HepG2 (cell line): ENCODE measurements at regions not wholly inside any gene's neighbourhood (a gene's known extent, or its start where the extent isn't known, plus 50 kb on each side); places are given as distances from the start of the nearest gene placed in this dataset.

ENCODE experiments used
- ATAC-seq: fragments of 200-7000 bp; cut with Tn5 transposase; 3 replicates; pipeline ENCODE4 v1.9.1; 2020; ENCODE audit warnings: mild to moderate bottlenecking, moderate library complexity
- BruUV-seq: library from RNA; stranded (reverse); fragments of 400-500 nt; replicated peaks from 2 replicates; lab custom pipeline; 2021; lab: Mats Ljungman, UMichigan
- CTCF ChIA-PET: fragments of 300-600 bp; formaldehyde crosslinking; extraction: SDS; loops from one replicate; lab custom pipeline; 2021; ENCODE audit warnings: low total read pairs, inconsistent platforms, low intra/inter-chr PET ratio; lab: Yijun Ruan, JAX
- POLR2A ChIA-PET: fragments of 350-600 bp; sonication (Branson Sonifier 250); formaldehyde crosslinking; loops from one replicate; lab custom pipeline; 2020; ENCODE audit warnings: antibody characterized with exemption, inconsistent platforms; lab: Yijun Ruan, JAX
- DNase-seq: peaks from one replicate; pipeline ENCODE4 v3.0.0-alpha.2; 2015; ENCODE audit warnings: low spot score
- FAIRE-seq: peaks from 3 replicates; lab custom pipeline; 2011; peaks lifted over from hg19 to GRCh38; lab: Jason Lieb, UNC
- H2AFZ ChIP-seq: one replicate; pipeline ENCODE4 v1.6.1; 2011; ENCODE audit warnings: low read length, inconsistent platforms
- H3K27ac ChIP-seq: fragments of 300-600 bp; 3 replicates; pipeline ENCODE4 v1.8.0; 2011; ENCODE audit warnings: mixed run types, mild to moderate bottlenecking, mixed read lengths, low read length, inconsistent platforms; ENCODE audit not compliant: insufficient read depth; ENCODE audit errors: extremely low read length
- H3K27me3 ChIP-seq, 2 experiments: fragments of 200-600 bp in 1 of 2; 2 replicates in 1 of 2; 3 replicates in 1 of 2; pipeline versions ENCODE4 v1.6.0 to v1.8.0; 2011; ENCODE audit warnings: low read length in 2 of 2, mild to moderate bottlenecking in 2 of 2, moderate library complexity in 2 of 2, inconsistent platforms in 1 of 2; ENCODE audit not compliant: insufficient read depth in 2 of 2, control insufficient read depth in 1 of 2
- H3K36me3 ChIP-seq, 2 experiments: fragments of 200-600 bp in 1 of 2; replicated peaks in 1 of 2; 2 replicates in 1 of 2; 3 replicates in 1 of 2; pipeline versions ENCODE4 v1.5.1 to v1.8.0; 2011; ENCODE audit warnings: low read length in 2 of 2, inconsistent platforms in 1 of 2; ENCODE audit not compliant: insufficient read depth in 2 of 2, control insufficient read depth in 1 of 2
- H3K4me1 ChIP-seq: 2 replicates; pipeline ENCODE4 v1.5.1; 2012; ENCODE audit warnings: low read length, inconsistent platforms; ENCODE audit not compliant: insufficient read depth
- H3K4me2 ChIP-seq: 2 replicates; pipeline ENCODE4 v1.6.0; 2011; ENCODE audit warnings: low read depth, low read length, inconsistent platforms
- H3K4me3 ChIP-seq, 3 experiments: fragments of 200-600 bp in 1 of 3; sonication (generic), shearing (Covaris generic) in 1 of 3; replicated peaks in 1 of 3; 2 replicates each; pipeline ENCODE4 v1.5.1; 2011 to 2016; ENCODE audit warnings: low read length in 3 of 3, inconsistent platforms in 2 of 3, low read depth in 2 of 3, mild to moderate bottlenecking in 2 of 3, control low read depth in 1 of 3, mixed read lengths in 1 of 3; ENCODE audit not compliant: insufficient read depth in 1 of 3
- H3K79me2 ChIP-seq: one replicate; pipeline ENCODE4 v1.6.1; 2011; ENCODE audit warnings: low read length, inconsistent platforms; ENCODE audit not compliant: insufficient read depth
- H3K9ac ChIP-seq: 2 replicates; pipeline ENCODE4 v1.6.0; 2011; ENCODE audit warnings: mild to moderate bottlenecking, low read depth, low read length, inconsistent platforms; ENCODE audit not compliant: insufficient read depth
- H3K9me3 ChIP-seq: 2 replicates; pipeline ENCODE4 v1.5.1; 2012; ENCODE audit warnings: mild to moderate bottlenecking, low read length
- H4K20me1 ChIP-seq: 2 replicates; pipeline ENCODE4 v1.6.0; 2011; ENCODE audit warnings: inconsistent platforms, mild to moderate bottlenecking, low read length, moderate library complexity; ENCODE audit not compliant: insufficient read depth
- GZF1 ChIP-seq: sonication (generic); formaldehyde crosslinking; IDR thresholded peaks from 2 replicates; pipeline ENCODE4 v1.5.1; 2020; ENCODE audit warnings: mild to moderate bottlenecking, missing genetic modification reagents
- KLF6 ChIP-seq: IDR thresholded peaks from 2 replicates; pipeline ENCODE4 v1.8.0; 2016; ENCODE audit warnings: missing biosample characterization, missing genetic modification reagents
- NFE2L2 ChIP-seq: fragments of 150-350 bp; IDR thresholded peaks from 2 replicates; pipeline ENCODE4 v1.6.1; 2014; ENCODE audit warnings: low read length
- REL ChIP-seq: sonication (generic); formaldehyde crosslinking; conservative IDR thresholded peaks from 2 replicates; pipeline ENCODE4 v1.8.0; 2022; ENCODE audit warnings: mild to moderate bottlenecking, missing genetic modification reagents, moderate library complexity
- RFX5 ChIP-seq: IDR thresholded peaks from 2 replicates; pipeline ENCODE4 v1.6.1; 2011; ENCODE audit warnings: low read depth, low read length, improper control_type of control experiment
- SSRP1 ChIP-seq: IDR thresholded peaks from 2 replicates; pipeline ENCODE4 v1.6.1; 2016; ENCODE audit warnings: control low read depth
- TCF12 ChIP-seq, 2 experiments: fragments of 450-650 bp in 1 of 2; sonication (generic) in 1 of 2; formaldehyde crosslinking in 1 of 2; IDR thresholded peaks; 2 replicates each; pipeline versions ENCODE4 v1.6.1 to v1.8.0; 2017 to 2022; ENCODE audit warnings: antibody characterized with exemption in 1 of 2, mild to moderate bottlenecking in 1 of 2, missing genetic modification reagents in 1 of 2, moderate library complexity in 1 of 2
- ZFP82 ChIP-seq: sonication (generic); formaldehyde crosslinking; IDR thresholded peaks from 2 replicates; pipeline ENCODE4 v1.5.1; 2020; ENCODE audit warnings: mild to moderate bottlenecking, missing genetic modification reagents, borderline replicate concordance
- ZNF598 ChIP-seq: sonication (generic); formaldehyde crosslinking; IDR thresholded peaks from 2 replicates; pipeline ENCODE4 v1.5.1; 2020; ENCODE audit warnings: mild to moderate bottlenecking, missing genetic modification reagents, borderline replicate concordance
- ZNF782 ChIP-seq: sonication (generic); formaldehyde crosslinking; IDR thresholded peaks from 2 replicates; pipeline ENCODE4 v1.4.0; 2020; ENCODE audit warnings: missing genetic modification reagents, mild to moderate bottlenecking, borderline replicate concordance
- ZNF839 ChIP-seq: sonication (generic); formaldehyde crosslinking; IDR thresholded peaks from 2 replicates; pipeline ENCODE4 v1.4.0; 2020; ENCODE audit warnings: missing genetic modification reagents, mild to moderate bottlenecking, borderline replicate concordance
- WGBS: methylation state at CpG from one replicate; pipeline ENCODE4 v1.1.6; 2017; ENCODE audit warnings: low lambda C conversion rate; 5-methylcytosine and 5-hydroxymethylcytosine counted together
- in situ Hi-C: cut with HindIII; loops from 2 replicates; pipeline ENCODE4 v1.10.0; 2017; ENCODE audit warnings: low pct_unique_long_range_greater_than_20kb; ENCODE audit not compliant: extremely low pct_ligation_motif_present
- intact Hi-C: fragments of 100-400 bp; cut with micrococcal nuclease; formaldehyde crosslinking; loops from one replicate; pipeline ENCODE4 v1.10.0; 2022; ENCODE audit not compliant: unreplicated experiment
- TF ChIP-seq, protein P1 (sequence below): sonication (generic); formaldehyde crosslinking; IDR thresholded peaks from 2 replicates; pipeline ENCODE4 v1.8.0; 2022; ENCODE audit warnings: missing genetic modification reagents, low read depth, mild to moderate bottlenecking, borderline replicate concordance
- TF ChIP-seq, protein P2 (sequence below): sonication (generic); formaldehyde crosslinking; IDR thresholded peaks from 2 replicates; pipeline ENCODE4 v1.4.0; 2020; ENCODE audit warnings: missing genetic modification reagents
- TF ChIP-seq, protein P3 (sequence below): sonication (generic); formaldehyde crosslinking; IDR thresholded peaks from 2 replicates; pipeline ENCODE4 v1.4.0; 2020; ENCODE audit warnings: missing genetic modification reagents, borderline replicate concordance
- TF ChIP-seq, protein P4 (sequence below): sonication (generic); formaldehyde crosslinking; IDR thresholded peaks from 2 replicates; pipeline ENCODE4 v1.5.0; 2020; ENCODE audit warnings: mild to moderate bottlenecking, missing genetic modification reagents
- TF ChIP-seq, protein P5 (sequence below): IDR thresholded peaks from 2 replicates; pipeline ENCODE4 v1.6.1; 2016; ENCODE audit warnings: low read depth, control low read depth

DNA sequence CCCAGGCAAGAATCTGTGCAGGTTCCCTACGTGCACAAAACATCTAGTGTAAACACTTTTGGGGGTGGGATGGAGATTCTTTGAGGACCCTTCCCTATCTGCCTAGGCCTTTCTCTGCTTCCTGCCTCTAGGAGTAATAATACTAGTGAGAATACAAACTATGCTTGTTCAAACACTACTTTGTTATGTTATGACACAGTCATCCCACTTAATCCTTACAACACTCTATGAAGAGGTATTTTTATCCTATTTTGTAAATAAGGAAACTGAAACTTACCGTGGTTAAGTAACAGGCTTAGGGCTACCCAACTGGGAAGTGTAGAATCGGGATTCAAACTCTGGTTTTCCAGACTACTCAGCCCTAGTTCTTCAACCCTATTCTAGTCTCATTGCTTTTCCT lies 96.5 kb downstream of the KCNA5 start:
- 2% methylated on average over 3 of the region's 3 CpGs for WGBS
- intact Hi-C loops = no loop called here
- BruUV-seq = no TSS peak
- no peak for TF ChIP-seq KLF6
- TF ChIP-seq RFX5 = no peak
- TF ChIP-seq REL (CRISPR knock-in tag) = no peak
- no peak for TF ChIP-seq NFE2L2
- TF ChIP-seq ZNF782 (CRISPR knock-in tag) = no peak
- no peak for TF ChIP-seq TCF12 (IDR thresholded peaks at IDR 0.05)
- TF ChIP-seq TCF12 (CRISPR knock-in tag; IDR thresholded peaks at IDR 0.05) = no peak
- TF ChIP-seq, protein P1, sequence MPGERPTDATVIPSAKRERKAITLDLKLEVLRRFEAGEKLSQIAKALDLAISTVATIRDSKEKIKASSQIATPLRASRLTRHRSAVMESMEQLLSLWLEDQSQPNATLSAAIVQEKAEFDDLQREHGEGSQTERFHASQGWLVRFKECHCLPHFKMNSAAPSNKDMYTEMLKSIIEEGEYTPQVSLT = no peak
- TF ChIP-seq, protein P2, sequence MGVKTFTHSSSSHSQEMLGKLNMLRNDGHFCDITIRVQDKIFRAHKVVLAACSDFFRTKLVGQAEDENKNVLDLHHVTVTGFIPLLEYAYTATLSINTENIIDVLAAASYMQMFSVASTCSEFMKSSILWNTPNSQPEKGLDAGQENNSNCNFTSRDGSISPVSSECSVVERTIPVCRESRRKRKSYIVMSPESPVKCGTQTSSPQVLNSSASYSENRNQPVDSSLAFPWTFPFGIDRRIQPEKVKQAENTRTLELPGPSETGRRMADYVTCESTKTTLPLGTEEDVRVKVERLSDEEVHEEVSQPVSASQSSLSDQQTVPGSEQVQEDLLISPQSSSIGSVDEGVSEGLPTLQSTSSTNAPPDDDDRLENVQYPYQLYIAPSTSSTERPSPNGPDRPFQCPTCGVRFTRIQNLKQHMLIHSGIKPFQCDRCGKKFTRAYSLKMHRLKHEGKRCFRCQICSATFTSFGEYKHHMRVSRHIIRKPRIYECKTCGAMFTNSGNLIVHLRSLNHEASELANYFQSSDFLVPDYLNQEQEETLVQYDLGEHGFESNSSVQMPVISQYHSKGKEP (CRISPR knock-in tag) = no peak
- TF ChIP-seq ZNF839 = no peak
- no peak for TF ChIP-seq SSRP1 (CRISPR knock-in tag)
- TF ChIP-seq ZNF598 (CRISPR knock-in tag) = no peak
- TF ChIP-seq, protein P3, sequence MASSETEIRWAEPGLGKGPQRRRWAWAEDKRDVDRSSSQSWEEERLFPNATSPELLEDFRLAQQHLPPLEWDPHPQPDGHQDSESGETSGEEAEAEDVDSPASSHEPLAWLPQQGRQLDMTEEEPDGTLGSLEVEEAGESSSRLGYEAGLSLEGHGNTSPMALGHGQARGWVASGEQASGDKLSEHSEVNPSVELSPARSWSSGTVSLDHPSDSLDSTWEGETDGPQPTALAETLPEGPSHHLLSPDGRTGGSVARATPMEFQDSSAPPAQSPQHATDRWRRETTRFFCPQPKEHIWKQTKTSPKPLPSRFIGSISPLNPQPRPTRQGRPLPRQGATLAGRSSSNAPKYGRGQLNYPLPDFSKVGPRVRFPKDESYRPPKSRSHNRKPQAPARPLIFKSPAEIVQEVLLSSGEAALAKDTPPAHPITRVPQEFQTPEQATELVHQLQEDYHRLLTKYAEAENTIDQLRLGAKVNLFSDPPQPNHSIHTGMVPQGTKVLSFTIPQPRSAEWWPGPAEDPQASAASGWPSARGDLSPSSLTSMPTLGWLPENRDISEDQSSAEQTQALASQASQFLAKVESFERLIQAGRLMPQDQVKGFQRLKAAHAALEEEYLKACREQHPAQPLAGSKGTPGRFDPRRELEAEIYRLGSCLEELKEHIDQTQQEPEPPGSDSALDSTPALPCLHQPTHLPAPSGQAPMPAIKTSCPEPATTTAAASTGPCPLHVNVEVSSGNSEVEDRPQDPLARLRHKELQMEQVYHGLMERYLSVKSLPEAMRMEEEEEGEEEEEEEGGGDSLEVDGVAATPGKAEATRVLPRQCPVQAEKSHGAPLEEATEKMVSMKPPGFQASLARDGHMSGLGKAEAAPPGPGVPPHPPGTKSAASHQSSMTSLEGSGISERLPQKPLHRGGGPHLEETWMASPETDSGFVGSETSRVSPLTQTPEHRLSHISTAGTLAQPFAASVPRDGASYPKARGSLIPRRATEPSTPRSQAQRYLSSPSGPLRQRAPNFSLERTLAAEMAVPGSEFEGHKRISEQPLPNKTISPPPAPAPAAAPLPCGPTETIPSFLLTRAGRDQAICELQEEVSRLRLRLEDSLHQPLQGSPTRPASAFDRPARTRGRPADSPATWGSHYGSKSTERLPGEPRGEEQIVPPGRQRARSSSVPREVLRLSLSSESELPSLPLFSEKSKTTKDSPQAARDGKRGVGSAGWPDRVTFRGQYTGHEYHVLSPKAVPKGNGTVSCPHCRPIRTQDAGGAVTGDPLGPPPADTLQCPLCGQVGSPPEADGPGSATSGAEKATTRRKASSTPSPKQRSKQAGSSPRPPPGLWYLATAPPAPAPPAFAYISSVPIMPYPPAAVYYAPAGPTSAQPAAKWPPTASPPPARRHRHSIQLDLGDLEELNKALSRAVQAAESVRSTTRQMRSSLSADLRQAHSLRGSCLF = no peak
- TF ChIP-seq GZF1 (CRISPR knock-in tag) = no peak
- TF ChIP-seq, protein P4, sequence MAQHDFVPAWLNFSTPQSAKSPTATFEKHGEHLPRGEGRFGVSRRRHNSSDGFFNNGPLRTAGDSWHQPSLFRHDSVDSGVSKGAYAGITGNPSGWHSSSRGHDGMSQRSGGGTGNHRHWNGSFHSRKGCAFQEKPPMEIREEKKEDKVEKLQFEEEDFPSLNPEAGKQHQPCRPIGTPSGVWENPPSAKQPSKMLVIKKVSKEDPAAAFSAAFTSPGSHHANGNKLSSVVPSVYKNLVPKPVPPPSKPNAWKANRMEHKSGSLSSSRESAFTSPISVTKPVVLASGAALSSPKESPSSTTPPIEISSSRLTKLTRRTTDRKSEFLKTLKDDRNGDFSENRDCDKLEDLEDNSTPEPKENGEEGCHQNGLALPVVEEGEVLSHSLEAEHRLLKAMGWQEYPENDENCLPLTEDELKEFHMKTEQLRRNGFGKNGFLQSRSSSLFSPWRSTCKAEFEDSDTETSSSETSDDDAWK (CRISPR knock-in tag) = no peak
- TF ChIP-seq ZFP82 (CRISPR knock-in tag) = no peak
- TF ChIP-seq, protein P5, sequence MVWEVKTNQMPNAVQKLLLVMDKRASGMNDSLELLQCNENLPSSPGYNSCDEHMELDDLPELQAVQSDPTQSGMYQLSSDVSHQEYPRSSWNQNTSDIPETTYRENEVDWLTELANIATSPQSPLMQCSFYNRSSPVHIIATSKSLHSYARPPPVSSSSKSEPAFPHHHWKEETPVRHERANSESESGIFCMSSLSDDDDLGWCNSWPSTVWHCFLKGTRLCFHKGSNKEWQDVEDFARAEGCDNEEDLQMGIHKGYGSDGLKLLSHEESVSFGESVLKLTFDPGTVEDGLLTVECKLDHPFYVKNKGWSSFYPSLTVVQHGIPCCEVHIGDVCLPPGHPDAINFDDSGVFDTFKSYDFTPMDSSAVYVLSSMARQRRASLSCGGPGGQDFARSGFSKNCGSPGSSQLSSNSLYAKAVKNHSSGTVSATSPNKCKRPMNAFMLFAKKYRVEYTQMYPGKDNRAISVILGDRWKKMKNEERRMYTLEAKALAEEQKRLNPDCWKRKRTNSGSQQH = no peak

More for the DNA sequence above, 96.5 kb downstream of the KCNA5 start:
- CTCF ChIA-PET = no interaction called here
- Histone ChIP-seq H4K20me1 (no peaks in the 10 kb centered on the region), H3K79me2 (no peaks in the 10 kb centered on the region), H3K9me3 (peaks cover 17% of the 10 kb centered on the region; the same call in 1 of the 2 replicates), H3K36me3 (no peaks in the 10 kb centered on the region), H3K27ac (no peak overlapping the region), H3K4me2 (no peak overlapping the region), H3K4me1 (no peaks in the 10 kb centered on the region), H3K9ac (no peak overlapping the region), H3K4me3 (no peak overlapping the region), H2AFZ (no peak overlapping the region), H3K27me3 (no peaks in the 10 kb centered on the region; a peak in 1 of 5 replicates)
- FAIRE-seq (no peak), DNase-seq (no peak), ATAC-seq (no peak)
- in situ Hi-C loops = no loop called here
- POLR2A ChIA-PET = no interaction called here
